HL-60/S4 (cell line): ENCODE measurements at regions not wholly inside any gene's neighbourhood (a gene's known extent, or its start where the extent isn't known, plus 50 kb on each side); places are given as distances from the start of the nearest gene placed in this dataset.

ENCODE experiments used
- in situ Hi-C: fragments of 300-500 bp; cut with MboI; formaldehyde crosslinking; loops from 2 replicates; pipeline ENCODE4 v1.14.3; 2022; ENCODE audit warnings: low sequenced_read_pairs

DNA sequence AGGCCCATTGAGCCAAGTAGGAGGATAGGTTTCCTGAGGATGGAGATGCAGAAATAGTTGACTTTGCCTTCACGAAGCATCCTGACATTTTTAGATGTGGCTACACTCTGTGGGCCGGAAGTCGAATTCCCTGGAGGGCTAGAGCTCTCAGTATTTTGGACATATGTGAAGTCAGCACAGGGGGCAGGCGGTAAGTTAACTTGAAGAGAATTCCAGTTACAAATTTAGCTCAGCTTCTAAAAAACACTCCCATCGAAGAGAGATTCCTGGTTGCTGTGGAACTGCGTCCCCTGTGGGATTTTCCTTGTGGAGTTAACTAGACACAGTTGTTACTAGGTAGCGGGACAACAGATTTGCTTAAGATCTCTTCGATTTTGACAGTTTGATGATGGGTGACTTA is 161.9 kb upstream of the RGMA start:
- in situ Hi-C loops, result no loop called here

- in situ Hi-C loops, result no loop called here
Observed at GRCh38 chr15:93250209-93250608, 161.2 kb upstream of the RGMA start.

DNA sequence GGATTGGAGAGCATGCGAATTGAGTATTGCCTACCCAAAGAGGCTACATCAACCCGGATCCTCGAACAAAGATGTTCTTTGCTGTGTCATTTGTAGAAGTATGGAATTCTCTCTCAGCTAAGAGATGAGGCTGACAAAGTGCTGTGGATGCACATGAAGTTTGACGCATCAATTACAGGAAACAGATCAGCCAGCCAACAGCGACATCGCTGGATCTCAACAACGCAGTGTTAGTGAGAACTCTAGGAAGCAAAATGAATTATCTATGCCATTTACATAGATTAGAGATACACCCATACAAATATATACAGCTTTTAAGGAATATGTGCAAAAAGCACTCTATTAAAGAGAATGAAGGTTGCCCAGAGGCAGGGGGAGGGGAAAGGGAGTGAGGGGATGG is 160.6 kb upstream of the RGMA start:
- in situ Hi-C loops, result no loop called here

GRCh38 chr15:93247466-93248121 is 158.6 kb upstream of the RGMA start:
- in situ Hi-C loops, result no loop called here

DNA sequence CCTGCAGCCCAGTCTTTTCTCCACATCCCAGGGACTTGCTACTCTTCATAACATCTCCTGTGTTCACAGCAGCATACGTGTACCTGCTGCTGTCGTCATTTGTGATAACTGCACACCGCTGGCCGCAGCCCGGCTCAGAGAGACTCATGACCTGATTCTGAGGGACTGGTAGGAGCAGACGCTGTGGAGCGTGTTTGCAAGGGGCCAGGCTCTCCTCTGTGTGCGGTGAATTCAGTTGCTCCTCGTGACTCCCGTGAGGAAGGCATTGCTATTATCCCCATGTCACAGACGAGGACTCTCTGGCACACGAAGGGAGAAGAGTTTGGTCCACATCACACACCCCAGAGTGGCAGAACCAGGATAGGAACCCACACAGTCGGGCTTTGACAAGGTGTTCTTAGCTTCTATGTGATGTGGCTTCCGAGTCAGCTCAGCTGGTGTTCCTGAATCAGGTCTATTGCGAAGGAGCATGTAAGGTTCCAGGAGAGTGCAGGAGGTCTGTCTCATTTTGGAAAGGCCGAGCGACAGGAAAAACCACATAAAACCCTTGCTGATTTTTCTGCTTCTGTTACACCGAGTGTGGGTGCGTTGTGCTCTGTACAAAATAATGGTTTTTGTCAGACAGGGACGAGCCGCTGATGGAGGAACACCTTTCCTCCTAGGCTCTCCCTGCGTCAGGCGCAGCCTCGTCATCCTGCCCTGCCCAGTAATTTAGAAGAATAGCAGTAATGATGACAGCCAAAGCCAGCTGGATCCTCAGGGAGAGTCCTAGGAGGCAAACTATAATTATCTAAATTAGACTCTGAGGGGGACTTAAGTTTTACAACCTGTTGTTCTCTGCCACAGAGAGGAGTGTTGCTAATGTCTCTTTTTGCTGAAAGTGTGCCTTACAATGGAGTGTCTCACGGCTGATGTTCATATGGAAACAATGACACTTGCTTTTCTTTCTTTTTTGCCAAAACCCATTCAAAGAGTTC is 157.5 kb upstream of the RGMA start:
- in situ Hi-C loops, result no loop called here

- in situ Hi-C loops, result no loop called here
Observed at GRCh38 chr15:93245661-93246042, 156.6 kb upstream of the RGMA start.

DNA sequence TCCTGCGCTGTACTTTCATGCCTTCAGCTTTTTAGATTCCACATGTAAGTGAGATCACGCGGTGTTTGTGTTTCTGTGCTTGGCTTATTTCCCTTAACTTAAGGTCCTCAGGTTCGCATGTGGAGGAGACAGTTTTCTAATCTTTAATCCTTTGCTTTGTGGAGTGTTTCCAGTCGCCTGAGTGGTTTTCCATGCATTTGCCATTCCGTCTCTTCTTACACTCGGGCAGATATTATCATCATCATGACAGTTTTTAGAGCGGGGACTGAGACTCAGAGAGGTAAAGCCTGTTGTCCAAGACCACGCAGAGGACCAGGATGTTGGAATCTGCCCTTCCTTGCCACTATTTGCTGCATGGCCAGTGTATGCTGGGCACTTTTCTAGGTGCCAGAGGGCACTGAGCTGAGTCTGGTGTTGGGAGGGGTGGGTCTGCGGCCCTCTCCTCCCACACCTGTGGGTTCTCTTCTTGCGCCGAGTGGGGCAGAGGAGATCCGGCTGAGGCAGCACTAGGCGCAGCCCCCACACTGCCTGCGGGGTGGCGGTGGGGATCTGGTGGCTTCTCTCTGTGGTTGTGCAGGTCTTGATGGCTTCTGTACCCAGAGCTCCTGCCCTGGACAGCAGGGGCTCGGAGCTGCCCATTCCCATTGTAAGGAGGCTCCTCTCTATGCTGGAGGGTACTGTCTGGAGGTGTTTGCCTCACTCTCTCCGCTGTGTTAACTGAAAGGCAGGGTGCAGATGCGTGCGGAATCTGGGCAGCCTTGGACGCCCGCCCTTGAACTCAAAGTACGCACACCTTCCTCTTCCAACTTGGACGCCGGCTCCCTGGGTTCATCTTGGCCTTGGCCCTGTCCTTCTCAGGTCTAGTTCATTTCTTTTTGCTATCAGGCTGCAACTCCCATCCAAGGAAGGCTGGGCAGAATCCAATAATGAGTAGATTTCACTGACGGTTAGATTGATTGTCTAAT is 156.0 kb upstream of the RGMA start:
- in situ Hi-C loops, result no loop called here

DNA sequence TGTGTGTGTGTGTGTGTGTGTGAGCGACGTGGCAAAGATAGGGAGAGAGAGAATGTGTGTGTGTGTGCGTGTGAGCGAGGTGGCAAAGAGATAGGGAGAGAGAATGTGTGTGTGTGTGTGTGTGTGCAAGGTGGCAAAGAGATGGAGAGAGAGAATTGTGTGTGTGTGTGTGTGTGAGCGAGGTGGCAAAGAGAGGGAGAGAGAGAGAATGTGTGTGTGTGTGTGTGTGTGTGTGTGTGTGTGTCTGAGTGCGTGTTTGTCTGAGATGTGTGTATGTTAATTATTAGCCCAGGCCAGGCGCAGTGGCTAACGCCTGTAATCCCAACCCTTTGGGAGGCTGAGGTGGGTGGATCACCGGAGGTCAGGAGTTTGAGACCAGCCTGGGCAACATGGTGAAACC is 154.6 kb upstream of the RGMA start:
- in situ Hi-C loops, result no loop called here

GRCh38 chr15:93241696-93242585 is 152.9 kb upstream of the RGMA start:
- in situ Hi-C loops, result no loop called here

- in situ Hi-C loops, result no loop called here
Observed at GRCh38 chr15:93239993-93240392, 151.0 kb upstream of the RGMA start.

DNA sequence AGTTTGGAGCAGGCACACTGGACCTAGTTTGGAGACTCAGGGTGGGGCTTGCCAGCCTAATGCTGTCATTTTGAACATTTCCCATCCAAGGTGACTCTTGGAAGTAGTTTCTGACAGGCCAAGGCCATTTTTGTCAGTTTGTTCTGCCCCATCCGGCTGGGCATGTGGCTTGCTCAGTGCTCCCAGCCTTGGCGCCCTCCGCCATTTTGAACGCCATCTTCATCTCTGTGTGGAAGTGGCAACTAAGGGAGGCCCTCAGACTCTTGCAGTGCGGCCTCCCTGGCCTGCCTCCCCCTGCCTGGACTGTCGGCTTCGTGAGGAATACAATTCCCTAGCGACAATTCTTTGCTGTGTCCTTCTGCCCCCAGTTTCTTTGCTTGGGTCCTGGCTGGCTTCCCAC is 150.6 kb upstream of the RGMA start:
- in situ Hi-C loops, result no loop called here

DNA sequence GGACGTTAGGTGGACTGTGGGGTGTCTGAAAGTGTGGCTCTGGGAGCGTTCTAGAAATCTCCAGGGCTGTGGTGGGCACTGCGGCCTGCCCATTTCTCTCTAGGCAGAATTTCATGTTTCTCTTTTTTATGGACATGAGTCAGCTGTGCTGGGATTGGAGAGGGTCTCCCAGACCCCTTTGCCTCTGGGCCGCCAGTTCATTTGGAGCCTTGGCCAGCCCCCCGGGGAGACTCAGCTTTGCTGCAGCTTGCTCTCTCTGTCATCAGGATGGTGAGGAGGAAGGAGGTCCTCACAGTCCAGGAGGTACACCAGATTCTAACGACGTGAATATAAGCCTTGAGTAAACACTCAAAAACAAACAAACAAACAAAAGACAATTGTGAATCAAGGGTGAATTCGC is 149.6 kb upstream of the RGMA start:
- in situ Hi-C loops, result no loop called here

GRCh38 chr15:93235926-93236780 is 147.1 kb upstream of the RGMA start:
- in situ Hi-C loops, result no loop called here

- in situ Hi-C loops, result no loop called here
Observed at GRCh38 chr15:93235269-93235668, 146.3 kb upstream of the RGMA start.

- in situ Hi-C loops, result no loop called here
Observed at GRCh38 chr15:93233710-93234109, 144.7 kb upstream of the RGMA start.

DNA sequence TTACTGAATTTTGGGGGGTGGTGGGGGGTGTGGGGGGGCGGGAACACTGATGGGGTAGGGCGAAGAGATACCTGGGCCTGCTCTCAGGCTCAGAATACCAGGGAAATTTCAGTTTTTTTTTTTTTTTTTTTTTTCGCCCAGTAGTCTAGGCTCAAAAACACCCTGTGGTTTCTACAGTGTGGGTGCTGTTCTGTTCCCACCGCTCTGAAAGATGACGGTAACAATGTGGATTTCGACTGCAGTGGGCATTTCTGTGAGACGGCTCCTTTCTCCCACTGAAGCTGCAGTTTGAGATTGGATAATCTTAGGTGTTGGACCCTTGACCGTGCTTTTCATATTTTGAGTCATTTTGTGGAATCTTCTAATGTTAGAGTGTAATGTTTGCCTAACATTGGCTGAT is 143.8 kb upstream of the RGMA start:
- in situ Hi-C loops, result no loop called here

GRCh38 chr15:93231994-93232393 is 143.0 kb upstream of the RGMA start:
- in situ Hi-C loops, result no loop called here

- in situ Hi-C loops, result no loop called here
Observed at GRCh38 chr15:93231261-93231925, 142.4 kb upstream of the RGMA start.

DNA sequence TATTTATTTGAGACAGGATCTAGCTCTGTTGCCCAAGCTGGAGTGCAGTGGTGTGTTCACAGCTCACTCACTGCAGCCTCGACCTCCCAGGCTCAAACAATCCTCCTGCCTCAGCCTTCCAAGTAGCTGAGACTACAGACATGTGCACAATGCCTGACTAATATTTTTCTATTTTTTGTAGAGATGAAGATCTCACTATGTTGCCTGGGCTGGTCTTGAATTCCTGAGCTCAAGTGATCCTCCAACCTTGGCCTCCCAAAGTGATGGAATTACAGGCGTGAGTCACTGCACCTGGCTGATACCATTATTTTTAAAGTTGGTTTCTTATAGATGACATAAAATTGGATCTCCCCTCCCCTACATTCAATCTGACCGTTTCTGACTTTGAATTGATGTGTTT is 139.5 kb upstream of the RGMA start:
- in situ Hi-C loops, result no loop called here
